ENCODE measurements at regions not wholly inside any gene's neighbourhood (a gene's known extent, or its start where the extent isn't known, plus 50 kb on each side); places are given as distances from the start of the nearest gene placed in this dataset.

DNA sequence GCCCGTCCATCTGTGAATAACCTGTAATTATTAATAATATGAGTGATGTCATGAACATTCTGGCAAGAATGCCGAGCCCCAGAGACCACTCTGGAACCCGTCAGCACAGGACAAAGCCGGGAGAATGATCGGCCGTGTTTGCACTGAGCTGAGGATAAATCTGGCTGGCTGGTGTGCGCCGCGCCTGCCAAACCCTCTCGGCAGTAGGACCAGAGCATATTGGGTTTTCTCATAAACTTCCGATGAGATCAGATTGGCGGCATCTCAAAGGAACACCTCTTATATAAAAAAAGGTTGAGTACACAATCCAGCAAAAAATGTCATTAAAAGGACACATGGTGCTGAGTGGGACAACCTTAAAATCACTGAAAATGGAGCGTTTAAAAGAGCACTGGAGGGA is 296.0 kb upstream of the MKI67 start:
- DNase-seq (ENCODE audit: extremely low read depth in 1 of 4, low spot score in 3 of 4), result no peak
- FAIRE-seq, result no peak
- no peak overlapping the region for H2AFZ ChIP-seq (ENCODE audit: low read depth, low read length)
- H3K36me3 ChIP-seq (ENCODE audit: control insufficient read depth, insufficient read depth, low read length), result no peaks in the 10 kb centered on the region
- TF ChIP-seq MCM7 (IDR thresholded peaks at IDR 0.05) (no peak), ZNF444 (CRISPR knock-in tag; IDR thresholded peaks at IDR 0.05) (no peak), SMARCB1 (IDR thresholded peaks at IDR 0.05; ENCODE audit: insufficient read length, low read depth) (no peak), GTF2A2 (tag; IDR thresholded peaks at IDR 0.05) (no peak), WHSC1 (IDR thresholded peaks at IDR 0.05; ENCODE audit: low read length) (no peak), ZZZ3 (IDR thresholded peaks at IDR 0.05) (no peak), ZNF395 (CRISPR knock-in tag; IDR thresholded peaks at IDR 0.05) (no peak), ZNF76 (CRISPR knock-in tag; IDR thresholded peaks at IDR 0.05; ENCODE audit: borderline replicate concordance) (no peak), TCF7 (IDR thresholded peaks at IDR 0.05; ENCODE audit: borderline replicate concordance) (no peak)
- TF ChIP-seq, protein P1, sequence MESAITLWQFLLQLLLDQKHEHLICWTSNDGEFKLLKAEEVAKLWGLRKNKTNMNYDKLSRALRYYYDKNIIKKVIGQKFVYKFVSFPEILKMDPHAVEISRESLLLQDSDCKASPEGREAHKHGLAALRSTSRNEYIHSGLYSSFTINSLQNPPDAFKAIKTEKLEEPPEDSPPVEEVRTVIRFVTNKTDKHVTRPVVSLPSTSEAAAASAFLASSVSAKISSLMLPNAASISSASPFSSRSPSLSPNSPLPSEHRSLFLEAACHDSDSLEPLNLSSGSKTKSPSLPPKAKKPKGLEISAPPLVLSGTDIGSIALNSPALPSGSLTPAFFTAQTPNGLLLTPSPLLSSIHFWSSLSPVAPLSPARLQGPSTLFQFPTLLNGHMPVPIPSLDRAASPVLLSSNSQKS (CRISPR knock-in tag; IDR thresholded peaks at IDR 0.05), result no peak
- H3K9me3 ChIP-seq (replicated peaks; ENCODE audit: control insufficient read depth, insufficient read depth, low read depth, low read length), result no peaks in the 10 kb centered on the region
- peaks cover 0 to 17% of the 10 kb centered on the region in 2 experiments; a peak in 3 of 5 replicates for H3K27me3 ChIP-seq (ENCODE audit: control insufficient read depth in 2 of 2, insufficient read depth in 2 of 2, low read length in 2 of 2)
- H3K79me2 ChIP-seq (ENCODE audit: control insufficient read depth, insufficient read depth, low read length), result no peaks in the 10 kb centered on the region
- no peak overlapping the region for H3K4me3 ChIP-seq
- BruUV-seq (replicated peaks), result no TSS peak
- WGBS (ENCODE audit: insufficient coverage, low coverage, missing lambda C conversion rate), result 2% methylated on average over 8 of the region's 13 CpGs
- ATAC-seq, result no peak
- ChIA-PET CTCF (ENCODE audit: low intra/inter-chr PET ratio) (no interaction called here), POLR2A (no interaction called here)
- H3K4me2 ChIP-seq (ENCODE audit: insufficient read depth, low read length), result no peak overlapping the region
- no peaks in the 10 kb centered on the region for H3K9me1 ChIP-seq (ENCODE audit: control insufficient read depth, insufficient read depth, low read length)
- no peaks in the 10 kb centered on the region for H3K4me1 ChIP-seq (replicated peaks in 1 of 2; ENCODE audit: control insufficient read depth in 2 of 2, insufficient read depth in 2 of 2, low read length in 2 of 2)
- in situ Hi-C loops (cut with MboI) (no loop called here), intact Hi-C loops (cut with micrococcal nuclease) (no loop called here)
- no peak overlapping the region for H3K27ac ChIP-seq (ENCODE audit: extremely low read depth, low read depth, low read length)
- H3K9ac ChIP-seq (ENCODE audit: insufficient read depth in 1 of 2, low read depth in 2 of 2, low read length in 2 of 2), result no peak overlapping the region
- no peaks in the 10 kb centered on the region for H4K20me1 ChIP-seq (replicated peaks; ENCODE audit: control insufficient read depth, insufficient read depth, low read length)

All from K562 (cell line).